GM21528 (cell line): ENCODE measurements at regions not wholly inside any gene's neighbourhood (a gene's known extent, or its start where the extent isn't known, plus 50 kb on each side); places are given as distances from the start of the nearest gene placed in this dataset.

Experiments used
- ATAC-seq: cut with Tn5 transposase; IDR thresholded peaks from one replicate; pipeline ENCODE4 v1.9.1; 2021; ENCODE audit warnings: mild to moderate bottlenecking, moderate library complexity; ENCODE audit not compliant: unreplicated experiment, low FRiP score

DNA sequence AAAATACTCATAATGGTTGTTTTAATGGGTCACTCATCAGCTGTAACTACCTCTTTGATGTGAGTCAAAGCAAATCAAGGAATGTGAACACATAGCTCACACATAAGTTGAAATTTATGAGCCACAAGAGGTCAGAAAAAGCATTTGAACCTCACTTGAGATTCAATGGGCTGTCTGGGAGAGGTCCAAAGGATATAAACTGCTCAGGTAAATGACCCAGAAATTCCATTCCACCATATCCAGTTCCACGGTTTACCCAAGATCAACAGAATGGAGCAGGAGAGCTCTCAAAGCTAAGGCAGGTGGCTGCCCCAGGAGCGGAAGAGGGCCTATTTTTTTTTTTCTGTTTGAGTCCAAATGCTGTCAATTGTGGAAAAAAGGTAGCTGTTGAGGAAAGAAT, 464.1 kb downstream of the TNS1 start:
- ATAC-seq: no peak

DNA sequence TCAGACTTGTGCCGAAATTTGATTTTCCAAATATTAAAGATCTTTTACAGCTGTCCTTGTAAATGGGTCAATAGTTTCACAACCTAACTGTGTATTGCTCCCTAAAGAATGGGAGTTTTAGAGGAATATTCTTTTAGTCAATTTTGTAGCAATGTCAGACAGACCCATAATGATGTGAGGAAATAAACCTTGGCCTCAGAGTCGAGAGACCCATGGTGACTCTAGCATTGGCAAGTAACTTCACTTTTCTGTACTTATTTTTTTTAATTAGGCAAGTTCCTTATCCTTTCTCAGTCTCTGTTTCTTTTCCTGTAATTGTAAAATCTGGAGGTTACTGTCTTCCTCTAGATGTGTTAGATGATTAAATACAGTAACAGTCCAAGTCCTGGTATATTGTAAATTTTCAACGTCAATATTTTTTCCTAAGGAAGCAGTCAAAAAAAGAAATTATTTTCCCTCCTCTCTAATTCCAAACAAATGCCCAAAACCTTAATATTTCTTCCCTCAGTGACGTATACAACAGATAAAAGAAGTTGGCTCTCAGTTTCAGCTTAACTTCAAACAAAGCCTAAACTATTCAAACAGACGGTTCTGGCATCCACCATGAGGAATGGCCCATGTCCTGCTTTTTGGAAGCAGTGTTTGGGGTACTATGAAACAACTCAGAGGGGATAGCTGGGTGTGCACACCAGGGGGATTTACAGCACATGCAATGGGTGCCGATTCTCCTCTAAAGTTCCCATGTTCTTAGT, 466.7 kb downstream of the TNS1 start:
- ATAC-seq: no peak

GRCh38 chr2:217530392-217531090, 472.3 kb downstream of the TNS1 start:
- no peak for ATAC-seq

GRCh38 chr2:217529271-217529670, 473.5 kb downstream of the TNS1 start:
- no peak for ATAC-seq

- ATAC-seq: no peak
Observed at GRCh38 chr2:217527590-217528202, 475.1 kb downstream of the TNS1 start.

- ATAC-seq: no peak
Observed at GRCh38 chr2:217525076-217525475, 477.7 kb downstream of the TNS1 start.

- no peak for ATAC-seq
Observed at GRCh38 chr2:217523286-217523685, 479.5 kb downstream of the TNS1 start.

- no peak for ATAC-seq
Observed at GRCh38 chr2:217521820-217522219, 481.0 kb downstream of the TNS1 start.

GRCh38 chr2:217520356-217521010, 482.3 kb downstream of the TNS1 start:
- no peak for ATAC-seq

DNA sequence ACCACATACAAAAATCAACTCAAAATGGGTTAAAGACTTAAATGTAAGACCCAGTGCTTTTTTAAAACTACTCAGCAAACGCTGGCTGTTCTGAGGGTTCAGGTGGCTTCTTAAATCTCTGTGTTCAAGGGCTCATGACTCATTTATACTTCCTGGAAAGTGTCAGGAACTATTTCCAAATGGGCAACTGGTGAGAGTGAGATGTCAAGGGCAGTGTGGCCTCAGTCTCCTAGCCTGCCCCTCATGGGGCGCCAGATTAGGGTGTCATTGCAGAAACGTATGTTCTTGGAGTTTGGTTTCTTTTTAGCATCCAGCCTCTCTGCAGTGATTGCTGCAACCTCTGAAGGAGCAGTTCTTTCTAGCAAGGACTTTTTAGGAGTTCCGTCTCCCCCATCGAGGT, 485.4 kb downstream of the TNS1 start:
- ATAC-seq: no peak

- no peak for ATAC-seq
Observed at GRCh38 chr2:217515615-217516309, 487.0 kb downstream of the TNS1 start.

- ATAC-seq: no peak
Observed at GRCh38 chr2:217513258-217513657, 489.5 kb downstream of the TNS1 start.

DNA sequence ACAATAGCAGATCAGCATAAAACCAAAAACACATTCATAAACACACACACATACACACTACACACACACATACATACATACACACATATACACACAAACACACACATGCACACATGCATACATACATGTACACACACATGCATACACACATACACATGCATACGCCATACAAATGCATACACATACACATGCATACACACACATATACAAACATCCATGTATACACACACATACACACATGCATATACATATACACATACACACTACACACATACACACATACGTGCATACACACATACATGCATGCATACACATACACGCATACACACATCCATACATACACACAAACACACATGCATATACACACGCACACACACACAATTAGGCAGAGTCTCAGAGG, 490.1 kb downstream of the TNS1 start:
- ATAC-seq: no peak

GRCh38 chr2:217512259-217512658, 490.5 kb downstream of the TNS1 start:
- no peak for ATAC-seq

DNA sequence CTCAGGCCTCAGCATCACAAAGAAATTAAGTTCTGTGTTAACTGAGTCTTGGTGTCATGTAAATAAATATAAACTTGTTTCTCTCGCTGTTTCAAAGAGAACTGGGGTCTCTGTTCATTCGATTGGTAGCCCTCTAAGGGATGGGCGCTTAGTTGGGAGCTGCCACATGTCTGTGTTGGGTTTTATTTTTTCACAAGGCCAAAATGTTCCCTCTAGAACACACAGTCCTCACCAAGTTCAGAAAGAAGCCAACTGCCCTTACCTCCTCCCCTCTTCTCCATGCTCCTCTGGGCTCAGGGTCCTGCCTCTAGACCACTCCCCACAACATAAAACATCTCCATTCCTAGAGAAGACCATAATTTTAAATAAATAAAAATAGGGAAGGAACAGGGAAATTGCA, 490.9 kb downstream of the TNS1 start:
- no peak for ATAC-seq

DNA sequence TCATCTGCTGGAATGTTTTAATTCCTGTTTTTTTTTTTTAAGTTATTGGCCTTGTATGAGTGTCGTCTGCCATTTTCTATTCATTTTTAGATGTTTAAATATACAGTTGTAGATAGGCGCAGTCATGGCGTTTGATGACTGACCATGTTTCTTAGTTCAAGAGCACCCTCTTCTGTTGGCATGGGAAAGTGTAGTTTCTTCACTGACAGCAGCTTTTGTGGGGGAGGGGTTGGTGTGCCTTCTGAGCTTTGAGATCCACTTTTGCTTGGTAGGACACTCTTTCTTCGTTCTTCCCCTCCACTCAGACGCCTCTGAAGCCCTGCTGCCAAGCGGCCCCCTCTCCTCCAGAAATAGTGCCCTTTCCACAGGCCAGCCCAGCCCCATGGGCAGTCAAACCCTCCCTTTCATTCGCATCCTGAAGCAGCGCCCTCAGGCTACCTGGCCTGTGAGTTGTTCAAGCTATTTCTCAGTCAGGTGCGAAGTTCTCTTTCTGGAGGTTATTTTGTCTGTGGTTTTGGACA, 492.0 kb downstream of the TNS1 start:
- ATAC-seq: no peak

DNA sequence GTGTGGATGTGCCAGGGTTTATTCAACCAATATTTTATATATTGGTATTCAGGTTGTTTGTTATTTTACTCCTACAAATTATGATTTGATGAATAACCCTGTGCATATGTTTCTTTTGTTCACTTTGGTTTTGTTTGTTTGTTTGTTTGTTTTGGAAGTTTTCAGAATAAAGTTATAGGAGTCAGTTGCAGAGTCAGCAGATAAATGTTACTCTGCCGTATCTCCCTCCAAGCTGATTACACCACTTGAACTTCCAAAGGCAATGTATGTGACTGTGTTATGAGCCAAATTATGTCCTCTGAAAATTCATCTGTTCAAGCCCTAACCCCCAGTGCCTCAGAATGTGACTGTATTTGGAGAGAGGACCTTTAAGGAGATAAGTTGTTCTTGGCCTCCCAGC, 497.5 kb downstream of the TNS1 start:
- ATAC-seq: no peak

- ATAC-seq: no peak
Observed at GRCh38 chr2:217501887-217502286, 500.9 kb downstream of the TNS1 start.

DNA sequence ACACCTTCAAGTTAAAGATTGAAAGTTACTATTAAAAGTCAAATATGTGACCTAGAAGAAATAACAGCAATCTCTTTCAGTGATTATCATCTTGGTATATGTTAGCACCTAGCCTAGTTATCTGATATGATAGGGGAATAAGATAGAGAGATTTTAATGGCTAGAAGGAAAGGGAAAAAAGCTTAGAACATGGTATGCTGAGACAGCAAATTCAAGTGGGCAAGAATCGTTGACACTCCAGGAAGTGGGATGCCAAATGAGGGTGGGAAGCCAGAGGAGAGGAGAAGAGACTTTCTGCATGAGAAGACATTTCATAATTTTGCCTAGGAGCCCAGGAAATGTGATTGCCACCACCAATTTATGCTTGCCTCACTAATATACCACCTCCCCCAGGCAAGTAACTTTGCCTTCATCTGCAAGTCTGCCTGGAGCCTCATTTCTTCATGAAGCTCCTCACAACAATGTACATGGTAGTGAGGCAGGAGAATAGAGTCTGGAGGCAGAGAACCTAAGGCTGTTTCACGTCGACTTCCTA, 504.9 kb downstream of the TNS1 start:
- no peak for ATAC-seq

- no peak for ATAC-seq
Observed at GRCh38 chr2:217494557-217494956, 508.2 kb downstream of the TNS1 start.
